PC-3 (cell line): ENCODE measurements at regions not wholly inside any gene's neighbourhood (a gene's known extent, or its start where the extent isn't known, plus 50 kb on each side); places are given as distances from the start of the nearest gene placed in this dataset.
A peak's percentile ranks its signal among the peaks of the same experiment; 100 is the strongest.

Experiments
- ATAC-seq: fragments of 200-7000 bp; cut with Tn5 transposase; 2 replicates; pipeline ENCODE4 v1.9.1; 2020; ENCODE audit warnings: mild to moderate bottlenecking, moderate library complexity
- BruUV-seq: library from RNA; stranded (reverse); fragments of 400-500 nt; replicated peaks from 2 replicates; lab custom pipeline; 2021; lab: Mats Ljungman, UMichigan
- CTCF ChIA-PET: fragments of 300-600 bp; sonication (Branson Sonifier 250); formaldehyde crosslinking; loops from one replicate; lab custom pipeline; 2022; ENCODE audit warnings: antibody characterized with exemption; lab: Charles Lee
- POLR2A ChIA-PET: fragments of 300-600 bp; sonication (Branson Sonifier 250); formaldehyde crosslinking; loops from one replicate; lab custom pipeline; 2022; ENCODE audit warnings: antibody characterized with exemption; ENCODE audit not compliant: unreplicated experiment; lab: Charles Lee
- DNase-seq: peaks from one replicate; pipeline ENCODE4 v3.0.0-alpha.2; 2015
- H2AFZ ChIP-seq: fragments of 300-600 bp; sonication (generic); 2 replicates; pipeline ENCODE4 v1.6.0; 2016; ENCODE audit warnings: antibody characterized with exemption, low read length
- H3F3A ChIP-seq: fragments of 300-600 bp; sonication (generic); one replicate; pipeline ENCODE4 v1.6.0; 2017; ENCODE audit warnings: antibody characterized with exemption, low read length, control low read depth, mild to moderate bottlenecking; ENCODE audit not compliant: unreplicated experiment
- H3K27ac ChIP-seq: fragments of 300-600 bp; sonication (generic); 2 replicates; pipeline ENCODE4 v1.5.1; 2016; ENCODE audit warnings: mild to moderate bottlenecking, low read length
- H3K27me3 ChIP-seq: fragments of 300-600 bp; sonication (generic); 2 replicates; pipeline ENCODE4 v1.6.1; 2016; ENCODE audit warnings: low read length, mixed read lengths
- H3K36me3 ChIP-seq: fragments of 300-600 bp; sonication (generic); 2 replicates; pipeline ENCODE4 v1.6.1; 2016; ENCODE audit warnings: low read depth, mixed run types, low read length, mixed read lengths
- H3K4me1 ChIP-seq: fragments of 300-600 bp; sonication (generic); 2 replicates; pipeline ENCODE4 v1.5.1; 2016; ENCODE audit warnings: low read length; ENCODE audit not compliant: insufficient read depth
- H3K4me2 ChIP-seq: fragments of 300-600 bp; sonication (generic); 2 replicates; pipeline ENCODE4 v1.6.0; 2016; ENCODE audit warnings: low read length
- H3K4me3 ChIP-seq: fragments of 300-600 bp; sonication (generic); 2 replicates; pipeline ENCODE4 v1.5.1; 2016; ENCODE audit warnings: mild to moderate bottlenecking, low read length, mixed read lengths
- H3K79me2 ChIP-seq: fragments of 300-600 bp; sonication (generic); 2 replicates; pipeline ENCODE4 v1.6.1; 2017; ENCODE audit warnings: low read length, mixed read lengths
- H3K9ac ChIP-seq: fragments of 300-600 bp; sonication (generic); 2 replicates; pipeline ENCODE4 v1.6.0; 2016; ENCODE audit warnings: mild to moderate bottlenecking, low read length
- H3K9me2 ChIP-seq: fragments of 300-600 bp; sonication (generic); replicated peaks from 2 replicates; pipeline ENCODE4 v1.6.1; 2016; ENCODE audit warnings: mixed run types, low read length, mixed read lengths
- H3K9me3 ChIP-seq: fragments of 300-600 bp; sonication (generic); 2 replicates; pipeline ENCODE4 v1.6.1; 2016; ENCODE audit warnings: low read length, mixed read lengths
- H4K20me1 ChIP-seq: fragments of 300-600 bp; sonication (generic); 2 replicates; pipeline ENCODE4 v1.6.1; 2016; ENCODE audit warnings: low read length, mixed read lengths
- CTCF ChIP-seq: fragments of 300-600 bp; sonication (generic); conservative IDR thresholded peaks from 2 replicates; pipeline ENCODE4 v1.5.1; 2017; ENCODE audit warnings: antibody characterized with exemption, low read depth, mild to moderate bottlenecking, low read length
- EZH2 ChIP-seq: fragments of 300-600 bp; sonication (generic); IDR thresholded peaks from one replicate; pipeline ENCODE4 v1.6.1; 2017; ENCODE audit warnings: antibody characterized with exemption, mild to moderate bottlenecking, low read length; ENCODE audit not compliant: unreplicated experiment
- EZH2phosphoT487 ChIP-seq: fragments of 300-600 bp; sonication (generic); IDR thresholded peaks from 2 replicates; pipeline ENCODE4 v1.6.1; 2018; ENCODE audit warnings: mild to moderate bottlenecking, antibody characterized with exemption, low read length, borderline replicate concordance
- intact Hi-C: fragments of 100-400 bp; cut with micrococcal nuclease; formaldehyde crosslinking; loops from 2 replicates; pipeline ENCODE4 v1.9.0; 2023

GRCh38 chr5:87156631-87157030 lies 111.1 kb upstream of the RASA1 start:
- no peak overlapping the region for H3K27ac ChIP-seq
- H3F3A ChIP-seq: peaks cover 8% of the 10 kb centered on the region
- H3K27me3 ChIP-seq: no peaks in the 10 kb centered on the region
- H3K9ac ChIP-seq: no peak overlapping the region
- H3K36me3 ChIP-seq: no peaks in the 10 kb centered on the region
- TF ChIP-seq EZH2phosphoT487 (no peak), EZH2 (no peak), CTCF (no peak)
- H3K9me2 ChIP-seq: no peaks in the 10 kb centered on the region
- peak; percentile 45 for DNase-seq
- intact Hi-C loops: no loop called here
- H3K4me2 ChIP-seq: no peak overlapping the region
- no peak for ATAC-seq
- ChIA-PET CTCF (no interaction called here), POLR2A (no interaction called here)
- no peak overlapping the region for H3K4me3 ChIP-seq
- H3K9me3 ChIP-seq: no peaks in the 10 kb centered on the region
- H3K79me2 ChIP-seq: no peaks in the 10 kb centered on the region
- peak overlapping the region; percentile 48; the same call in 1 of the 2 replicates for H2AFZ ChIP-seq
- no TSS peak for BruUV-seq
- no peaks in the 10 kb centered on the region for H4K20me1 ChIP-seq
- H3K4me1 ChIP-seq: peaks cover 21% of the 10 kb centered on the region

- Histone ChIP-seq H3K4me1 (peaks cover 17% of the 10 kb centered on the region), H3K9me3 (no peaks in the 10 kb centered on the region), H3K9me2 (no peaks in the 10 kb centered on the region), H3F3A (peaks cover under 1% of the 10 kb centered on the region), H3K4me3 (no peak overlapping the region), H4K20me1 (no peaks in the 10 kb centered on the region), H3K9ac (no peak overlapping the region), H3K27me3 (no peaks in the 10 kb centered on the region), H3K4me2 (no peak overlapping the region), H3K27ac (no peak overlapping the region), H3K36me3 (no peaks in the 10 kb centered on the region), H3K79me2 (no peaks in the 10 kb centered on the region), H2AFZ (0 out of 2 replicates have a peak overlapping the region, but pooled peaks have one; percentile 11)
- TF ChIP-seq EZH2 (no peak), EZH2phosphoT487 (no peak), CTCF (no peak)
- ChIA-PET CTCF (no interaction called here), POLR2A (no interaction called here)
- BruUV-seq: no TSS peak
- intact Hi-C loops: no loop called here
- ATAC-seq (peak; percentile 65), DNase-seq (peak; percentile 43)
Observed at GRCh38 chr5:87164409-87164808, 103.3 kb upstream of the RASA1 start.

- H3F3A ChIP-seq: peaks cover 4% of the 10 kb centered on the region
- POLR2A ChIA-PET: interaction anchor here (0.6 to 0.7 kb wide), 2 partner anchors 31 to 98 kb away, joined by 3 read pairs; partner anchors contain the start of gene RASA1
- no peaks in the 10 kb centered on the region for H3K36me3 ChIP-seq
- H3K4me2 ChIP-seq: peak overlapping the region; percentile 83
- BruUV-seq: no TSS peak
- H3K9me3 ChIP-seq: no peaks in the 10 kb centered on the region
- H2AFZ ChIP-seq: peak overlapping the region; percentile 71
- H3K27me3 ChIP-seq: no peaks in the 10 kb centered on the region
- intact Hi-C loops: loop anchor here (1.0 to 5.0 kb wide), 2 partner anchors 97 to 98 kb away; partner anchors contain the start of gene RASA1
- H3K79me2 ChIP-seq: no peaks in the 10 kb centered on the region
- no peaks in the 10 kb centered on the region for H4K20me1 ChIP-seq
- peaks cover 23% of the 10 kb centered on the region for H3K4me1 ChIP-seq
- ATAC-seq (peak; percentile 92), DNase-seq (peak; percentile 82)
- TF ChIP-seq EZH2phosphoT487: no peak
- no peaks in the 10 kb centered on the region for H3K9me2 ChIP-seq
- H3K27ac ChIP-seq: peak overlapping the region; percentile 86
- CTCF ChIA-PET: interaction anchor here (1.0 kb wide), 1 partner anchor 99 kb away, joined by 5 read pairs; no protein-coding TSS in a partner anchor
- peak overlapping the region; percentile 39 for H3K9ac ChIP-seq
- peak overlapping the region; percentile 51 for H3K4me3 ChIP-seq
Observed at GRCh38 chr5:87169300-87169991, 98.2 kb upstream of the RASA1 start.
